ENCODE measurements at regions not wholly inside any gene's neighbourhood (a gene's known extent, or its start where the extent isn't known, plus 50 kb on each side); places are given as distances from the start of the nearest gene placed in this dataset.
A peak's percentile ranks its signal among the peaks of the same experiment; 100 is the strongest.

DNA sequence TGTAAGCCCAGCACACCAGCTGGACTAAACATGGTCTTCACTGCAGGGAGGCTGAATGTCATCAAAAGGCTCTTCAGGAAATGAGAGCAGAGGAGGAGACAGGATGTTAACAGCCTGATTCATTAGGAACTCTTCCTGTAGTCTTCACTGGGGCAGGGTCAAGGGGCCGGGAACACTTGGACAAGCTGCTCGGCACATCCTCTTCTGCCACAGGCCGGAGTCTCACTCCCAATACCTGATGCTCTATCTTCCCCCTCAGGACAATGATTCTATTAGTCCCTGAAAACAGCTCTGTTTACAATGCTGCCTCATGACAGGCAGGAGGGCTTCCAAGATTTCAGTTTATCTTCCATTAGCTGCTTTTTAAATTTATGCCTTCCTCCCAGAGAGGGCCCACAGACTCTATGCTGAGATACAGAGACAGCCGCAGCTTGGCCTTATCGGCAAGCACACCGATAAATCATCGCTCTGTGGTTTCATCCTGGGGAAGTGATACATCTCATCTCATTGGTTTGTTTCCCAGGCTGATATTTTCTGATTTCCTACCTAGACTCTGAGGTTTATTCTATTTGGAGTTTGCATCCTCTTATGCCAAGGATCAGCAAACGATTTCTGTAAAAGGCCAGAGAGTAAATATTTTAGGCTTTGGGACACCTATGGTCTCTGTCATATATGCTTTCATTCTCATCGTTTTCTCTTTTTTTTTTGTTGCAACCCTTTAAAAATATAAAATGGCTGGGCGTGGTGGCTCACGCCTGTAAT is 214.0 kb upstream of the ASIC2 start:
- Histone ChIP-seq H3K4me1 (peaks cover 0 to 9% (median 4%) of the 10 kb centered on the region in 4 donors), H3K36me3 (no peaks in the 10 kb centered on the region), H3K9me3 (no peaks in the 10 kb centered on the region), H3K4me3 (no peak overlapping the region), H3K27ac (no peak overlapping the region), H3K27me3 (peaks cover 0 to 7% (median 0%) of the 10 kb centered on the region in 3 donors)
- TF ChIP-seq, protein P1, sequence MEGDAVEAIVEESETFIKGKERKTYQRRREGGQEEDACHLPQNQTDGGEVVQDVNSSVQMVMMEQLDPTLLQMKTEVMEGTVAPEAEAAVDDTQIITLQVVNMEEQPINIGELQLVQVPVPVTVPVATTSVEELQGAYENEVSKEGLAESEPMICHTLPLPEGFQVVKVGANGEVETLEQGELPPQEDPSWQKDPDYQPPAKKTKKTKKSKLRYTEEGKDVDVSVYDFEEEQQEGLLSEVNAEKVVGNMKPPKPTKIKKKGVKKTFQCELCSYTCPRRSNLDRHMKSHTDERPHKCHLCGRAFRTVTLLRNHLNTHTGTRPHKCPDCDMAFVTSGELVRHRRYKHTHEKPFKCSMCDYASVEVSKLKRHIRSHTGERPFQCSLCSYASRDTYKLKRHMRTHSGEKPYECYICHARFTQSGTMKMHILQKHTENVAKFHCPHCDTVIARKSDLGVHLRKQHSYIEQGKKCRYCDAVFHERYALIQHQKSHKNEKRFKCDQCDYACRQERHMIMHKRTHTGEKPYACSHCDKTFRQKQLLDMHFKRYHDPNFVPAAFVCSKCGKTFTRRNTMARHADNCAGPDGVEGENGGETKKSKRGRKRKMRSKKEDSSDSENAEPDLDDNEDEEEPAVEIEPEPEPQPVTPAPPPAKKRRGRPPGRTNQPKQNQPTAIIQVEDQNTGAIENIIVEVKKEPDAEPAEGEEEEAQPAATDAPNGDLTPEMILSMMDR (IDR thresholded peaks at IDR 0.05) = no peak
- TF ChIP-seq POLR2AphosphoS5 (IDR thresholded peaks at IDR 0.05) = no peak
- TF ChIP-seq POLR2A (IDR thresholded peaks at IDR 0.05) = no peak
- intact Hi-C loops (cut with DNase I) = no loop called here
- DNase-seq = peak; percentile 70
- WGBS, 2 donors = 47 to 62% methylated on average over 11 of the region's 11 CpGs

DNA sequence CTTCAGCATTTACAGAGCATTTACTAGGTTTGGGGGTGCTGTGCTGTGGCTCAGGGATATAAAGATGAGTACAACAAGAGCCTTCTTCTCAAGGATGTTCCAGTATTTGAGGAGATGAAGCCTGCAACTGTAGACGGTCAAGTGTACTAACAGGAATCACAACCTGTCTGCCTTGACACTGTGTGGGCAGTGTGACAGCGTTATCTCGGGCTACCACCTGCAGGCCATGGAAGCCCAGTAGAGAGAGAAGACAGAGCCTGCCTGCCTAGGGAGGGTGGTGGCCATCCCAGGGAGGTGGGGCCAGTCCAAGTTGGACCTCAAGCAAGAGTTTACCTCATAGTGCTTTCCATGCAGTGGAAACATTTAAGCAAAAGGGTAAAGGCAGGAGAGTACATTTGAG is 215.1 kb upstream of the ASIC2 start:
- intact Hi-C loops (cut with DNase I) = no loop called here
- Histone ChIP-seq H3K9me3 (peaks cover 0 to 3% (median 0%) of the 10 kb centered on the region in 4 donors), H3K4me3 (no peak overlapping the region), H3K27ac (no peak overlapping the region), H3K36me3 (no peaks in the 10 kb centered on the region), H3K27me3 (no peaks in the 10 kb centered on the region), H3K4me1 (peaks cover 0 to 9% (median 4%) of the 10 kb centered on the region in 4 donors)
- DNase-seq = no peak
- TF ChIP-seq, protein P1 (IDR thresholded peaks at IDR 0.05) = no peak
- no peak for TF ChIP-seq EP300 (IDR thresholded peaks at IDR 0.05)
- no peak for TF ChIP-seq POLR2A (IDR thresholded peaks at IDR 0.05)
- no peak for TF ChIP-seq POLR2AphosphoS5 (IDR thresholded peaks at IDR 0.05)
- 73 to 82% methylated on average over 3 of the region's 3 CpGs for WGBS, 2 donors

DNA sequence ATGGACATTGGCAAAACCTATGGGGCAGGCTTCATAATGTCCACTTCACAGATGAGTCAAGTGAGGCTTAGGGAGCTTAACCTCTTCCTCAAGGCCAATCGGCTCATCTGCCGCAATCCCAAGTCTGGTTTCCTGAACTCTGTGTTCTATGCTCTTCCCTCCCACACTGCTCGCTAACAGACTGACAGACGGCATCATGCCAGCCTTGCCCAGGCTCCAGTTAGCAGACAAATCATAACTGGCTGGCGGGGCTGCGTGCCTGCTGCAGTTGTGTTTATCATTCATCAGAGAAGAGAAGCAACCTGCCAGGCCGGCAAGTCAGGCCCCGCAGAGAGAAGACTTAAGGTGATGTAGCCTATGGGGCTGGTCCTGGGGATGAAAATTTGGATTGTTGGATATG is 216.2 kb upstream of the ASIC2 start:
- Histone ChIP-seq H3K4me3 (no peak overlapping the region), H3K27ac (no peak overlapping the region), H3K36me3 (no peaks in the 10 kb centered on the region), H3K9me3 (peaks cover 0 to 3% (median 0%) of the 10 kb centered on the region in 4 donors), H3K4me1 (peaks cover 0 to 9% (median 4%) of the 10 kb centered on the region in 4 donors), H3K27me3 (no peaks in the 10 kb centered on the region)
- TF ChIP-seq POLR2A (IDR thresholded peaks at IDR 0.05) (no peak), EP300 (IDR thresholded peaks at IDR 0.05) (no peak), POLR2AphosphoS5 (IDR thresholded peaks at IDR 0.05) (no peak)
- TF ChIP-seq, protein P1 (IDR thresholded peaks at IDR 0.05) = no peak
- 71 to 85% methylated on average over 8 of the region's 8 CpGs for WGBS, 2 donors
- no peak for DNase-seq
- intact Hi-C loops (cut with DNase I) = no loop called here

DNA sequence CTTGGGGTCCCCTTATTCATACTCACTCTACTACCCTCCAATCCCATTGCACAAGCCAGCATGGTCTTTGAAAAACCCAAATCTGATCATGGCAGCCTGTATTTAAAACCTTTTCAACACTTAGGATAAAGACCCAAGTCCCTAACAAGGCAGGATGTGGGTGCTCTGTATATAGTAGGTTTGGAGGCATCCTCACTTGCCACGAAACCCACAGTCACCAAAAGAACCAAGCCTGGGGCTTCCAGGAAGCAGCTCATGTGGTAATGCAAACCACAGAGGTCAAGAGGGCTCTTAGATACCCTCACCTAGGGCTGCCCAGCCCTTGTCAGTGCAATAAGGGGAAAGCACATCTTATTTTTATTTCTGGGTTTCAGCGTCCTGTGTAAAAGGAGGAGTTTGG is 218.6 kb upstream of the ASIC2 start:
- Histone ChIP-seq H3K4me3 (no peak overlapping the region), H3K27ac (no peak overlapping the region), H3K4me1 (peaks cover 0 to 9% (median 4%) of the 10 kb centered on the region in 4 donors), H3K9me3 (peaks cover 0 to 3% (median 0%) of the 10 kb centered on the region in 4 donors), H3K36me3 (no peaks in the 10 kb centered on the region), H3K27me3 (no peaks in the 10 kb centered on the region)
- no peak for DNase-seq
- intact Hi-C loops (cut with DNase I) = no loop called here
- WGBS, 2 donors = 61 to 62% methylated on average over 2 of the region's 2 CpGs
- TF ChIP-seq EP300 (IDR thresholded peaks at IDR 0.05) = no peak
- TF ChIP-seq POLR2A (IDR thresholded peaks at IDR 0.05) = no peak
- TF ChIP-seq, protein P1 (IDR thresholded peaks at IDR 0.05) = no peak
- no peak for TF ChIP-seq POLR2AphosphoS5 (IDR thresholded peaks at IDR 0.05)
